ENCODE measurements at regions not wholly inside any gene's neighbourhood (a gene's known extent, or its start where the extent isn't known, plus 50 kb on each side); places are given as distances from the start of the nearest gene placed in this dataset.

DNA sequence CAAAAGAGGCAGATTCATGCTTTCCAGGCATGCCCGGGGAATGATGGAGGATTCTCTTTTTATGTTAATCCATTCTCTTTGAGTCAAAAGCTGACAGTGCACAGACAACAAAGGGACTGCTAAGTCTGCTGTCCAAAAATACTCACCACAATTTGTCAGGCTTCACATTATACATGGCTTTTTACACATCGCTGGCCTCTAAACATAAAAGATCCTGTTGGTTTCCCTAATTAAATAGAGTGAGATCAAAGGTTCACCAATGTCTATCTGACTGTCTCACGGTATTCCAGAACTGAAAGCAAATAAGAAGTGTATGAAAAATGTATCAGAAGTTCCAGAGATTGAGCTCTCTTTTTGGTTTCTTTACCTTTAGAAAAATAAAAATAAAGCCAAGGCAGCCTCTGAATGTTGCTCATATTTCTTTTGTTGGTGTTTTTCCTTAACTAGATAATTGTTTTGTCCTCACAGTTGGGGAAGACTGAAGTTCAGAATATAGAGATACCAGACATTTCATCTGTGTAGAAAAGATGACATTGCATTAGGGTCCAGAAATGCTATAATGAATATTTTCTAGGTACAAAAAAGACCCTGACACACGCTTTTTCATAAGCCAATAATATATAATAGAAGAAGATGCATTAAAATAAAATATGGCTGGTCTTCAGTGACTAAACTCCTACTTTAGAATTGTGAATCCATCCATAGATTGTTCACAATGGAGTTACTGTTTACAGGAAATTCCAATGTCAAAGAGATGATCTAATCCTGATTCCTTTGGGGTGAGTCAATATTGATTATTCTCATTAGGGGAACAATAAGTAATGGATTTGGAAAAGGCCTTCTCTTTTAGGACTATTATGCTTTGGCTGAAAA lies 688.2 kb upstream of the CDH6 start:
- Histone ChIP-seq H2AFZ (ENCODE audit: low read length) (no peak overlapping the region), H4K20me1 (ENCODE audit: control insufficient read depth, insufficient read depth, insufficient read length) (no peaks in the 10 kb centered on the region), H3K4ac (ENCODE audit: low read depth, low read length) (no peak overlapping the region), H3K4me2 (ENCODE audit: insufficient read depth, insufficient read length, low read length) (no peak overlapping the region), H3K79me1 (ENCODE audit: insufficient read depth, low read depth, low read length, poor library complexity, severe bottlenecking) (no peaks in the 10 kb centered on the region), H3K9me3 (ENCODE audit: control insufficient read depth, low read depth, low read length) (no peaks in the 10 kb centered on the region), H3K79me2 (ENCODE audit: insufficient read depth, low read length) (no peaks in the 10 kb centered on the region), H2BK120ac (ENCODE audit: low read depth, low read length, poor library complexity, severe bottlenecking) (no peak overlapping the region), H2BK20ac (ENCODE audit: low read depth, low read length, poor library complexity, severe bottlenecking) (no peak overlapping the region), H3K14ac (ENCODE audit: insufficient read depth, low read length) (no peak overlapping the region), H2AK5ac (ENCODE audit: insufficient read length, low read length) (no peak overlapping the region), H2BK12ac (ENCODE audit: insufficient read length, low read depth, low read length) (no peak overlapping the region), H4K91ac (ENCODE audit: insufficient read length, low read depth, low read length) (no peak overlapping the region), H2BK5ac (ENCODE audit: insufficient read length, low read length) (no peak overlapping the region), H3K9ac (ENCODE audit: extremely low read depth, insufficient read length, low read length) (no peak overlapping the region), H2BK15ac (ENCODE audit: low read depth, low read length) (no peak overlapping the region), H4K5ac (ENCODE audit: insufficient read length, low read depth, low read length) (no peak overlapping the region), H3K18ac (ENCODE audit: insufficient read length, low read depth, low read length) (no peak overlapping the region), H3T11ph (ENCODE audit: low read length) (no peak overlapping the region), H3K56ac (ENCODE audit: insufficient read length, low read depth, low read length) (no peak overlapping the region), H3K4me1 (ENCODE audit: insufficient read depth, low read length) (no peaks in the 10 kb centered on the region), H4K8ac (replicated peaks; ENCODE audit: insufficient read length, low read depth, low read length) (no peak overlapping the region), H3K23ac (ENCODE audit: insufficient read length, low read depth, low read length) (no peak overlapping the region), H3K23me2 (ENCODE audit: insufficient read length, low read depth, low read length, poor library complexity, severe bottlenecking) (no peaks in the 10 kb centered on the region), H3K27me3 (ENCODE audit: insufficient read depth, low read length) (no peaks in the 10 kb centered on the region), H3K27ac (ENCODE audit: insufficient read length, low read depth, low read length) (no peak overlapping the region)
- Mint-ChIP-seq H3K27ac (0 out of 7 replicates have a peak overlapping the region, but pooled peaks of 1 of the 3 experiments have one; percentile 22), H3K36me3 (ENCODE audit: insufficient read depth in 1 of 3, low read depth in 3 of 3) (no peaks in the 10 kb centered on the region), H3K4me1 (peaks cover 17 to 20% of the 10 kb centered on the region in 2 experiments), H3K27me3 (ENCODE audit: low read depth) (no peaks in the 10 kb centered on the region), H3K4me3 (no peak overlapping the region), H3K9me3 (no peaks in the 10 kb centered on the region)
- DNase-seq = no peak
- TF ChIP-seq, protein P1, sequence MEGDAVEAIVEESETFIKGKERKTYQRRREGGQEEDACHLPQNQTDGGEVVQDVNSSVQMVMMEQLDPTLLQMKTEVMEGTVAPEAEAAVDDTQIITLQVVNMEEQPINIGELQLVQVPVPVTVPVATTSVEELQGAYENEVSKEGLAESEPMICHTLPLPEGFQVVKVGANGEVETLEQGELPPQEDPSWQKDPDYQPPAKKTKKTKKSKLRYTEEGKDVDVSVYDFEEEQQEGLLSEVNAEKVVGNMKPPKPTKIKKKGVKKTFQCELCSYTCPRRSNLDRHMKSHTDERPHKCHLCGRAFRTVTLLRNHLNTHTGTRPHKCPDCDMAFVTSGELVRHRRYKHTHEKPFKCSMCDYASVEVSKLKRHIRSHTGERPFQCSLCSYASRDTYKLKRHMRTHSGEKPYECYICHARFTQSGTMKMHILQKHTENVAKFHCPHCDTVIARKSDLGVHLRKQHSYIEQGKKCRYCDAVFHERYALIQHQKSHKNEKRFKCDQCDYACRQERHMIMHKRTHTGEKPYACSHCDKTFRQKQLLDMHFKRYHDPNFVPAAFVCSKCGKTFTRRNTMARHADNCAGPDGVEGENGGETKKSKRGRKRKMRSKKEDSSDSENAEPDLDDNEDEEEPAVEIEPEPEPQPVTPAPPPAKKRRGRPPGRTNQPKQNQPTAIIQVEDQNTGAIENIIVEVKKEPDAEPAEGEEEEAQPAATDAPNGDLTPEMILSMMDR (conservative IDR thresholded peaks at IDR 0.05) = no peak
- no CpG with 5 or more reads among the region's 4 CpGs for whole genome bisulfite sequencing (ENCODE audit: extremely low coverage, insufficient read length, low lambda C conversion rate)

Data from H9 (cell line).